ENCODE measurements at regions not wholly inside any gene's neighbourhood (a gene's known extent, or its start where the extent isn't known, plus 50 kb on each side); places are given as distances from the start of the nearest gene placed in this dataset.

GRCh38 chr2:61626827-61627226 is 88.7 kb upstream of the XPO1 start (continued):
- TF ChIP-seq CSDC2 (CRISPR knock-in tag; IDR thresholded peaks at IDR 0.05) (no peak), TCF4 (CRISPR knock-in tag; IDR thresholded peaks at IDR 0.05; ENCODE audit: borderline replicate concordance) (no peak), ZNF70 (CRISPR knock-in tag; IDR thresholded peaks at IDR 0.05) (no peak), ZFP30 (CRISPR knock-in tag; IDR thresholded peaks at IDR 0.05) (no peak), ESRRG (CRISPR knock-in tag; IDR thresholded peaks at IDR 0.05) (no peak), ZNF8 (CRISPR knock-in tag; IDR thresholded peaks at IDR 0.05) (no peak), GLIS3 (CRISPR knock-in tag; IDR thresholded peaks at IDR 0.05) (no peak), POU6F1 (CRISPR knock-in tag; IDR thresholded peaks at IDR 0.05; ENCODE audit: borderline replicate concordance, low read depth) (no peak), ZC3H10 (CRISPR knock-in tag; IDR thresholded peaks at IDR 0.05) (no peak), ZNF565 (CRISPR knock-in tag; conservative IDR thresholded peaks at IDR 0.05; ENCODE audit: low read depth) (no peak)

DNA sequence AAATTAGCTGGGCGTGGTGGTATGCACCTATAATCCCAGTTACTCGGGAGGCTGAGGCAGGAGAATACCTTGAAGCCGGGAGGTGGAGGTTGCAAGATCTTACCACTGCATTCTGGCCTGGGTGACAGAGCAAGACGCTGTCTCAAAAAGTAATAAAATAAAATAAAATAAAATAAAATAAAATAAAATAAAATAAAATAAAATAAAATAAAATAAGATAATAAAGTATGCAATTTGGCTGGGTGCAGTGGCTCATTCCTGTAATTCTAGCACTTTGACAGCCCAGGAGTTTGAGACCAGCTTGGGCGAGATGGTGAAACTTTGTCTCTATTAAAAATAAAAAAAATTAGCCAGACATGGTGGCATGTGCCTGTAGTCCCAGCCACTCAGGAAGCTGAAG is 85.6 kb upstream of the XPO1 start:
- no peak for TF ChIP-seq PPARA (CRISPR knock-in tag; IDR thresholded peaks at IDR 0.05; ENCODE audit: borderline replicate concordance)
- no peak for TF ChIP-seq PATZ1 (CRISPR knock-in tag; IDR thresholded peaks at IDR 0.05; ENCODE audit: borderline replicate concordance)
- TF ChIP-seq, protein P1, sequence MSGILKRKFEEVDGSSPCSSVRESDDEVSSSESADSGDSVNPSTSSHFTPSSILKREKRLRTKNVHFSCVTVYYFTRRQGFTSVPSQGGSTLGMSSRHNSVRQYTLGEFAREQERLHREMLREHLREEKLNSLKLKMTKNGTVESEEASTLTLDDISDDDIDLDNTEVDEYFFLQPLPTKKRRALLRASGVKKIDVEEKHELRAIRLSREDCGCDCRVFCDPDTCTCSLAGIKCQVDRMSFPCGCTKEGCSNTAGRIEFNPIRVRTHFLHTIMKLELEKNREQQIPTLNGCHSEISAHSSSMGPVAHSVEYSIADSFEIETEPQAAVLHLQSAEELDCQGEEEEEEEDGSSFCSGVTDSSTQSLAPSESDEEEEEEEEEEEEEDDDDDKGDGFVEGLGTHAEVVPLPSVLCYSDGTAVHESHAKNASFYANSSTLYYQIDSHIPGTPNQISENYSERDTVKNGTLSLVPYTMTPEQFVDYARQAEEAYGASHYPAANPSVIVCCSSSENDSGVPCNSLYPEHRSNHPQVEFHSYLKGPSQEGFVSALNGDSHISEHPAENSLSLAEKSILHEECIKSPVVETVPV (CRISPR knock-in tag; IDR thresholded peaks at IDR 0.05): no peak
- no peak for TF ChIP-seq CSDC2 (CRISPR knock-in tag; IDR thresholded peaks at IDR 0.05)
- no peak for TF ChIP-seq BACH2 (CRISPR knock-in tag; IDR thresholded peaks at IDR 0.05; ENCODE audit: borderline replicate concordance)
- no peak for TF ChIP-seq GLIS3 (CRISPR knock-in tag; IDR thresholded peaks at IDR 0.05)
- TF ChIP-seq, protein P2, sequence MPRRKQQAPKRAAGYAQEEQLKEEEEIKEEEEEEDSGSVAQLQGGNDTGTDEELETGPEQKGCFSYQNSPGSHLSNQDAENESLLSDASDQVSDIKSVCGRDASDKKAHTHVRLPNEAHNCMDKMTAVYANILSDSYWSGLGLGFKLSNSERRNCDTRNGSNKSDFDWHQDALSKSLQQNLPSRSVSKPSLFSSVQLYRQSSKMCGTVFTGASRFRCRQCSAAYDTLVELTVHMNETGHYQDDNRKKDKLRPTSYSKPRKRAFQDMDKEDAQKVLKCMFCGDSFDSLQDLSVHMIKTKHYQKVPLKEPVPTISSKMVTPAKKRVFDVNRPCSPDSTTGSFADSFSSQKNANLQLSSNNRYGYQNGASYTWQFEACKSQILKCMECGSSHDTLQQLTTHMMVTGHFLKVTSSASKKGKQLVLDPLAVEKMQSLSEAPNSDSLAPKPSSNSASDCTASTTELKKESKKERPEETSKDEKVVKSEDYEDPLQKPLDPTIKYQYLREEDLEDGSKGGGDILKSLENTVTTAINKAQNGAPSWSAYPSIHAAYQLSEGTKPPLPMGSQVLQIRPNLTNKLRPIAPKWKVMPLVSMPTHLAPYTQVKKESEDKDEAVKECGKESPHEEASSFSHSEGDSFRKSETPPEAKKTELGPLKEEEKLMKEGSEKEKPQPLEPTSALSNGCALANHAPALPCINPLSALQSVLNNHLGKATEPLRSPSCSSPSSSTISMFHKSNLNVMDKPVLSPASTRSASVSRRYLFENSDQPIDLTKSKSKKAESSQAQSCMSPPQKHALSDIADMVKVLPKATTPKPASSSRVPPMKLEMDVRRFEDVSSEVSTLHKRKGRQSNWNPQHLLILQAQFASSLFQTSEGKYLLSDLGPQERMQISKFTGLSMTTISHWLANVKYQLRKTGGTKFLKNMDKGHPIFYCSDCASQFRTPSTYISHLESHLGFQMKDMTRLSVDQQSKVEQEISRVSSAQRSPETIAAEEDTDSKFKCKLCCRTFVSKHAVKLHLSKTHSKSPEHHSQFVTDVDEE (CRISPR knock-in tag; IDR thresholded peaks at IDR 0.05): no peak
- TF ChIP-seq ZNF565 (CRISPR knock-in tag; conservative IDR thresholded peaks at IDR 0.05; ENCODE audit: low read depth): no peak
- no peak for TF ChIP-seq TOX (CRISPR knock-in tag; IDR thresholded peaks at IDR 0.05; ENCODE audit: borderline replicate concordance)
- TF ChIP-seq ESRRG (CRISPR knock-in tag; IDR thresholded peaks at IDR 0.05): no peak
- TF ChIP-seq TCF4 (CRISPR knock-in tag; IDR thresholded peaks at IDR 0.05; ENCODE audit: borderline replicate concordance): no peak
- TF ChIP-seq ZFP3 (CRISPR knock-in tag; IDR thresholded peaks at IDR 0.05): no peak
- TF ChIP-seq CREB5 (CRISPR knock-in tag; IDR thresholded peaks at IDR 0.05; ENCODE audit: low read depth): no peak
- no peak for TF ChIP-seq RARB (CRISPR knock-in tag; IDR thresholded peaks at IDR 0.05)
- no peak for TF ChIP-seq ZNF8 (CRISPR knock-in tag; IDR thresholded peaks at IDR 0.05)
- no peak for TF ChIP-seq POU6F1 (CRISPR knock-in tag; IDR thresholded peaks at IDR 0.05; ENCODE audit: borderline replicate concordance, low read depth)
- no peak for TF ChIP-seq ARNTL (CRISPR knock-in tag; IDR thresholded peaks at IDR 0.05; ENCODE audit: borderline replicate concordance, low read depth)
- ATAC-seq: no peak

Data from SK-N-SH treated with all-trans-retinoic acid at 6 μM for 48 hours (cell line).